ENCODE measurements at regions not wholly inside any gene's neighbourhood (a gene's known extent, or its start where the extent isn't known, plus 50 kb on each side); places are given as distances from the start of the nearest gene placed in this dataset.

- Histone ChIP-seq H3K27ac (ENCODE audit: low read depth, low read length, poor library complexity, severe bottlenecking) (no peak overlapping the region), H3K27me3 (replicated peaks; ENCODE audit: insufficient read depth, low read depth, low read length, poor library complexity) (no peaks in the 10 kb centered on the region), H3K4me3 (ENCODE audit: low read depth, low read length, poor library complexity, severe bottlenecking) (no peak overlapping the region), H3K36me3 (ENCODE audit: insufficient read depth, low read length, poor library complexity, severe bottlenecking) (no peaks in the 10 kb centered on the region), H3K4me1 (ENCODE audit: insufficient read depth, low read length, poor library complexity, severe bottlenecking) (no peaks in the 10 kb centered on the region), H3K9me3 (ENCODE audit: low read depth, low read length, poor library complexity, severe bottlenecking) (no peaks in the 10 kb centered on the region)
- CTCF ChIA-PET: interaction anchor here (0.6 to 1.0 kb wide), 3 partner anchors 42 to 1745 kb away, joined by 3 to 5 read pairs (median 3); no protein-coding TSS in a partner anchor
- POLR2A ChIA-PET (ENCODE audit: low non-redundant PET): no interaction called here
- intact Hi-C loops (cut with micrococcal nuclease; ENCODE audit: unreplicated experiment): loop anchor here (1.0 to 2.0 kb wide), 2 partner anchors 175 to 1746 kb away; no protein-coding TSS in a partner anchor
- BruUV-seq (replicated peaks): no TSS peak
- peak; percentile 76 for TF ChIP-seq CTCF (conservative IDR thresholded peaks at IDR 0.05; ENCODE audit: low read depth, low read length)
- no peak for TF ChIP-seq EZH2 (IDR thresholded peaks at IDR 0.05; ENCODE audit: borderline replicate concordance, low read depth, low read length, poor library complexity, severe bottlenecking)
- DNase-seq (ENCODE audit: low spot score): peak; percentile 64
Observed at GRCh38 chrX:76279007-76279406, 106.1 kb downstream of the PBDC1 start.

Measured in A673 (cell line).